ENCODE measurements at regions not wholly inside any gene's neighbourhood (a gene's known extent, or its start where the extent isn't known, plus 50 kb on each side); places are given as distances from the start of the nearest gene placed in this dataset.

GRCh38 chr6:22943327-22943726 lies 374.0 kb downstream of the HDGFL1 start:
- no peak for DNase-seq

DNA sequence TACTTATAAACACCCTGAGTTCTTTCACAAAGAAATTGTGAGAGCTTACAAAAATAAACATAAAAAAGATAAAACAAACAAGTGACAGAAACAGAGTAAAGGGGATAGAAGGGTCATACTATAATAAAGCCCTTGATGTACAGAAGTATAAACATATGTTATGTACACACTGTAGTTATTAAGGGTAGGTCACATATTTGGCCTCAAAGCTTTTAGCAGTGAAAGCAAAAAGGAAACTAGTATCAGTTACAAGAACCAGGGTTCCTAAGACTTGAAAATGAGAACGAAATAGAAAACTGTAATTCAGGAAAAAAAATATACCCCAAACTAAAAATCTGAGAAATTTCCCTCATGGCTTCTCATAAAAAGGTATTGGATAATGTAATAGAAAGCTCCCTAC lies 380.6 kb downstream of the HDGFL1 start:
- no peak for DNase-seq

DNA sequence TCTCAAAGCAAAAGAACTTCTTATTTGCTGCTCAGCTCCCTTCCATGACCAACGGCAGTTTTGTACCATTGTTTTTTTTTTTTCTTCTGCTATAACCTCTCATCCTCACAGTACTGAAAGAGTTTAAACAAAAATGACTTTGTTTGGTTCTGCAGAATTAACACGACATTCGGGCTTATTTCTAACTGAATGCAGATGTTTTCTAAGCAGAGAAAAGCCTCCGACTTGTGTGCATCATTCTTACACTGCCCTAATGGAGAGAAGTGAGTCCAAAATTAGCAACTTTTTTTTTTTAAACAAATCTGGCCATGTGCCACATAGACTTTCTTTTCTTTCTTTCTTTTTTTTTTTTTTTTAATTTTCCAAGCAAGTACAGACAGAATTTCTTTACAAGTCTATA lies 382.7 kb downstream of the HDGFL1 start:
- no peak for DNase-seq

DNA sequence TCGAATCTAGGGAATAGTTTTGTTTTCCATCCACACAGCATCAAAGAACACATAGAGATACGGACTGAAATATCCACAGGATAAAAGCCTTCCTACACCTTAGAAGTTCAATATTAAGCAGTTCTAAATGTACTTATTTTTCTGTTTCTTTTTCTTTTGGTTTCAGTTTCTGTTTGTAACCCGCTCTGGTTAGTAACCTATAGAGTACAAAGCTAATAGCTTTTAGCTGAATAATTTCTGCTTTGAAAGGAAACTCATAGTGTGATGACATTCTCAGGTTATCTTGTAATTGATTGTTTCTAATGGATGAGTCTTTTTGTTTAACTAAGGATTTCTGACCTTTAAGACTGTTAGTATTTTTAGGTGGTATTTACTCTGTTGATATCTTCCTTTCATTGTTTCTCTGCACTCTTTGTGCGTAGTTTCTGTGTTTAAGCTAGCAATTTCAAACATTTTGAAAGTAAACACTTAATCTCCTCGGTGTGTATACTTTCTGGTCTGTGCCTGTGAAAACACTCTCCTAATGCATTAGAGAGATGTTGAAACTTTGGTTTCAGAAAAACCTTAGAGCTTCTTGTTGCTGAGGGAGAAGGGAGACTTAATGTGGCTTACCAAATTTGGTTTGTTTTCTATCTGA lies 385.5 kb downstream of the HDGFL1 start:
- DNase-seq, result peak; percentile 7

DNA sequence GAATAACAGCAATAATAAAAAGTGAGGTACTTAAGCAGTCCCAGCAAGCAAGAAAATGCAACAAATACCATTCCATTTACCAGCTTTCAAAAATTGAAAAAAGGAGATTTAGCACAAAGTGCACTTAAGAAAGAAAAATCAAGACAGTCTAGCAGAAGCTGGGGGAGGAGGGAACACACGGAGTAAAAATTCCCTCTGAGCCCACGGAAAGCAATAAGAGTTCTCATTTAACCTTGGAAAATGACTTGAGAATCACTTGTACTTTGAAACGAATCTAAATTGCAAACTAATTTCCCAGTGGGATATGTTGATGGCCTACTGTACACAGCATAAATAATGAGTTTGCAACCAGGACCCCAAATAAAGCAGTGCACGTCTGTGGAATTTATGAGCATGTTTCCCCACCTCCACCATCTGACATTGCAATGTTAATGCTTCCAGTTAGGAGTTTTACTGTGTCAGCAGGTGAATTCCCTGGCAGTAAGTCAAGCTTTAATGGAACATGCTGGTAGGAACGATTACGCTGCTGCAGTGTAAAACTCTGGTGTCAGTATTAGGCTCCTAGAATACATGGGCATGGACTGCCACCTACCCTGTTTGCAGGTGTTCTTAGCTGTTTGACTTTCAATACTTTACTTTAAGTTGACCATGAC lies 386.8 kb downstream of the HDGFL1 start:
- DNase-seq, result no peak

GRCh38 chr6:22958677-22959076 lies 389.3 kb downstream of the HDGFL1 start:
- DNase-seq, result no peak

- DNase-seq, result no peak
These were observed 390.2 kb downstream of the HDGFL1 start for GRCh38 chr6:22959571-22959970.

DNA sequence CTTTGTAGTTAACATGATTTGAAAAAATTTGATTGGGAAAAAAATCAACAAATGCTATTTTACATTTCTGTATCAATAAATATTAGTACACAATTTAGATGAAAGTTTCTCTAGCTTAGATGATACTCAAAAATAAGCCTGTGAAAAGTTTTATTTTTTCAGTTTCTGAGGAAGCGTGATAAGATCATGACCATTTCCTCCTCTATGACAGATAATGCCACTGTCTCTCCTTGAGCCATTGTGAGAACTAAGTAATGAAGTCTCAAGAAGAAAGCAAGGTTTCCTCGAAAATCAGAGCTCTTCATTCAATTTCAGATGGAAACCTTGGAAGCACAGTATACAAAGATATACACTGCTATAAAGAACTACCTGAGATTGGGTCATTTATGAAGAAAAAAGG lies 395.0 kb downstream of the HDGFL1 start:
- peak; percentile 15 for DNase-seq

GRCh38 chr6:22965889-22966288 lies 396.5 kb downstream of the HDGFL1 start:
- no peak for DNase-seq

DNA sequence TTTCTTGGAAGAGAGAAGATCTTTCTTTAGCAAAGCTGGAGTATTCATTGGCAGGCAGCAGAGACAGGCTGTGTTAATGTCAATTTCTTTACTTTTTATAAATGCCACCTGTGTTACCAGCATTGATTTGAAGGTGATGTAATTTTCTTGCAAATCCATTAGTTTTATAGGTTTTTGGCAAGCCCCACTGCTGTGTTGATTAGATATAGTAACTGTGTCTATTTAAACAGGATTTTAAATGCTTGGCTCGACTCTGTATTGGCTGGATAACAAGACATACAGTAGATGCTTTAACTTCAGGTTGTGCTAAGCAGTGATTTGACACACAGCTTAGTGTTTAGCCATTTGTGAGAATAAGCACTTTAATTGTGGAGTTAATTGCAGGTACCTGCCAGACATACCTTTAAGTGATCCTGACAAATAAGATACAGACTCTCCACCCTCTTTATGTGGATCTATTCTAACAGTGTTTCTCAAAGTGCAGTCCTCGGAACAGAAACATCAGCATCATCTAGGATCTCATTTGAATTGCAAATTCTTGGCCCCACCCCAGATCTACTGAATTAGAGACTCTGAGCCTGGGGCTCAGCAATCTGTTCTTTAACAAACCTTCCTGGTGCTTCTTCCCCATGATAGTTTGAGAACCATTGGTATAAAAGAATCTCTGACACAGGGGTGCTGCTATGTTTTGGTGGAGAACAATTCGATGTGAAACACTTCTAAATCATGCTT lies 397.5 kb downstream of the HDGFL1 start:
- no peak for DNase-seq

DNA sequence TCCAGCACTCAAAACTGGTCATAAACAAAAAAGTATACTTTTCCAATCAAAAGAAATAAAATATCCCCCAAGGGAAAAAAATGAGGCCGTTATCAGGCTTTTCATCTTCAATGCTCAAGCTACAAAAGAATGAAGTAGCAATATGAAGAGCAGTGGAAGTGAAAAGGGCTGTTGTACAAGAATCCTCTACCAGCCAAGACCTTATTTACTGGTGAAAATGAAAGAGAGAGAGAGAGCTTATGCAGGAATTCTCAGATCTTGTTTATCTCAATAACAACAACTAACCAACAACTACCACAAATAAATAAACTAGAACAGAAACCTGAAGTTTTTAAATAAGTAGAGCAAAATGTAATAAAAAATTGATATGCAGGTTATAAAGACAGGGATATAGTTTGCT lies 400.6 kb downstream of the HDGFL1 start:
- DNase-seq, result no peak

DNA sequence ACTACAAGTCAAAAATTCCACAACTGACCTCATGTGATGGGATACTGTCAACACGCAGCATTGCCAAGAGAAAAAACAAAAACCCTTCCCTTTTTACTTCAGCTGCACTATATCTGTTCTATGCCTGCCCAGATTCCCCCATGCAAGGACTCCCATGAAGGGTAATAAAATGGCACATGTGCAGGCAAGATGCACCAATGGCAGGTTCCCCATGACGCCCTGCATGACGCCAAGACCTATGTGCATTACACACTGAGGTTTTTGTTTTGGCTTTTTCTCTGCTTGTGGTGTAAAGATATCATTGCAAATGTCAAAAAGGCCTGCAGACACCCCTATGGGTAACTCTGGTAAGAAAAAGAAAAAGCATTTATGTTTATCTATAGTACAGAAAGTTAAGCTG lies 403.4 kb downstream of the HDGFL1 start:
- DNase-seq, result no peak

- no peak for DNase-seq
These were observed 405.7 kb downstream of the HDGFL1 start for GRCh38 chr6:22975079-22975478.

- DNase-seq, result no peak
These were observed 411.1 kb downstream of the HDGFL1 start for GRCh38 chr6:22980446-22980845.

DNA sequence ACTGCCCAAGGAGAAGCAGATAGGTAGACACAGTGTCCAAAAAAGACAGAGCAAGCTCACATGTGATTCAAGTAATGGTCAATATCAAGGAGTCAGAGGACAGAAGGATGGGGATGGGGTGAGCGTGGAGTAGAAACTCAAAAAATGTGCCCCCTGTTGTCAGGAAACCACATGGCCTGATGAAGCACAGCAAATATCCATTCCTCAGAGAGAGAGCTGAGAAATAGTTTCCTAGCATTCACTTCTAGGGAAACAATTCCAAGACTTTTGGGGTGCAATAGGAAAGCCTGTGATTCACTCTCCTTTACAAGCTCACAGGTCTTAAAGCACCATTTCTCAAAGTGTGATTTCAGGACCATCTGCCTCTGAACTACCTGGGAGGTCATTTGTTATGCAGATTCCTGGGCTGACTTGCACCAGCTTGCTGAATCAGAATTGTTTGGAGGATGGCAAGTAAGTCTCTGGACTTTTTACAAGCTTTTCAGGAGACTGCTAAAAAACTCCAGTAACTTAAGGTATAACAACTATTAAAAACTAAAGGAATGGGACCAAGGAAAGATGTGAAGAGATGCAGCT lies 432.8 kb downstream of the HDGFL1 start:
- no peak for DNase-seq

- DNase-seq, result no peak
These were observed 434.5 kb downstream of the HDGFL1 start for GRCh38 chr6:23003671-23004467.

DNA sequence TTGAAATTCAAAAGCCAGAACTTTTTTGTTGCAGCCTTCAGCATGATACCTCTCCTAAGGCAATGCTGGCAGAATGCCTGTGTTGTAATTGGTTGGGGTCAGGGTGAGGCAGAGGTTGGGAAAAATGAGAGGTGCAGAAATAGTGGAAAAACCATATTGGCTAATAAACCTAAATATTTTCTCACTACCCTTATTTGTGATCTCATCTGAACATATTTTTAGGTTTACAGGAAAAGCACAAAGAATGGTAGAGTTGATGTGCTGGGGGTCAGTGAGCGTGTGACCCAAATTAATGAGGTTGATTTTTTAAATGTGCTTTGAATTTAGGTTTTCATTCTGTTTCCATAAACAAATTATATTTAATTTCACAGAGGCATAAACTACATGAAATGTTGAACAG lies 437.3 kb downstream of the HDGFL1 start:
- DNase-seq, result no peak

DNA sequence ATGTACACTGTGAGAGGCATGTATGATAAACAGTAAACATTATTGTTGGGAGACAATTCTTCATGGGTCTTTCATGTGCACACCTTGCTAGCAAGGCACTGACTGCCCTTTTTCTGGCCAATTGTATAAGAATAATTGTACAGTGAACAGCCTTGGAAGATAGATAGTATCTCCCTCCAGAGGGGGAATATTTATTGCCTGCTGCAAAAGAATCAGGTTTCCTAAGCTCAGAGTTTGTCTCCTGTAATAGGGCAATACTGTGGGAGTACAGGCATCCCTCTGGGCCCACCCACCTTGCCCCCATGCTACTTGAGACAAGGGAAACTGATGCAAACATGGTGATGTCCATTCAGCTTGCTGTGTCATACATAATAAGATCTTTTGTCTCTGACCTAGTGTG lies 442.2 kb downstream of the HDGFL1 start:
- no peak for DNase-seq

DNA sequence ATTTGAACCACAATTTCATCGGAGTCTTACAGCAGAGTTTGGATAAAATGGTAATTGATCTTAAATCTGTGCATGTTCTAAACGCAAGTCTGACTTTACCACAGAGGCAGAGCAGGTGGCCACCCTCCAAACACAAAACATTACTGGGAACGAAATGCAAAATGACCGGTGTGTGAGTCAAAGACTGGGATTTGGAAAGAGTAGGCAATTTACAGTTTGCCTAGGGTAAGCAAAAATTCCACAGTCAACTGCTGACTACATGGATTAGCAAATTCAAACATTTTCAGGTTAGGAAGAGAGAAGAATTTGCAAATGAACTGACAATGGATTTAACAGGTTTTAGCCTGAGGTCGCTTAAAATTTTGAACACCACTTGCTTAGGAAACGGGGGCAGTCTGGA lies 444.4 kb downstream of the HDGFL1 start:
- DNase-seq, result no peak

DNA sequence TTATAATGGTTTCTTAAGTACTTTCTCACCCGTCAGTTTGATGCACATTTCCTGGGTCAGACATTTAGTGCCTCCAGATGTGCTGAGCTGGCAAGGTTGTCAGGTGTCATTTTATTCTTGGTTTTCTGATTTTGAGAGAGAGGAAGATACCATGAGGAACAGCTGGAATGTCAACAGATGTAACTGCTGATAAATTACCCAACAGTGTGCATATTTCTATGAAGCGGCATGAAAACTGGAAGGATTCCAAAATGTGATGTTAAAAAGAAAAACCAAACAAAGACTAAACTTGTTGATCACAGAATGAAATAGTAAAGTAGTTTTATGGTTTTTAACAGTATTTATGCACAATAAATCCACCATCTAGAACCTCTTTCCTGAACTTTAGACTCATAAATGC lies 447.3 kb downstream of the HDGFL1 start:
- peak; percentile 13 for DNase-seq

- no peak for DNase-seq
These were observed 452.1 kb downstream of the HDGFL1 start for GRCh38 chr6:23021487-23021886.

- no peak for DNase-seq
These were observed 457.9 kb downstream of the HDGFL1 start for GRCh38 chr6:23027281-23027680.

DNA sequence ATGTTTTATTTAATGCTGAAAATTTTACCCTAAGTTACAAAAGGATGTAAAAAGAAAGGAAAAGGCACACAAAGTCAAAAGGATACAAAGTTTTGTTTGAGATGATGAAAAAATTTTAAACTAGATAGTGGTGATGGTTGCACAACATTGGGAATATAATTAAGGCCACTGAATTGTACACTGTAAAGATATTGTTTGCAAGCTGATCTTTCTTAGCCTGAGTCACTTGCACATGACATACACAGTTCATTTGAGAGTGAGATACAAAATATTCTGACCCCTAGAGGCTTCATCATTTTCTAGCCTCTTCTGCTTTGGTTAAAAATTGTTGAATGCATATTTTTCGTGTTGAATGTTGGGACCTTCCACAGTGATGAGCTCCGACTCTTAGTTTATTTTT lies 462.6 kb downstream of the HDGFL1 start:
- DNase-seq, result no peak

Data from hematopoietic multipotent progenitor cell treated with erythropoietin and hydrocortisone succinate and interleukin-3 and kit ligand, for 6 days (in vitro differentiated cells).